Esophagus (tissue), 2 donors: ENCODE measurements at regions not wholly inside any gene's neighbourhood (a gene's known extent, or its start where the extent isn't known, plus 50 kb on each side); places are given as distances from the start of the nearest gene placed in this dataset.
A peak's percentile ranks its signal among the peaks of the same experiment; 100 is the strongest.

Experiments used
- H3K27ac ChIP-seq, 2 donors: one replicate each; pipeline ENCODE4 v1.5.1; 2013; ENCODE audit warnings: low read depth in 2 of 2, mild to moderate bottlenecking in 2 of 2, inconsistent platforms in 1 of 2, low read length in 1 of 2, moderate library complexity in 1 of 2
- H3K27me3 ChIP-seq, 2 donors: one replicate each; pipeline ENCODE4 v1.6.1; 2013; ENCODE audit warnings: low read length in 2 of 2, control low read depth in 1 of 2, mild to moderate bottlenecking in 1 of 2; ENCODE audit not compliant: insufficient read depth in 2 of 2, control insufficient read depth in 1 of 2
- H3K36me3 ChIP-seq, 2 donors: one replicate each; pipeline ENCODE4 v1.6.1; 2013; ENCODE audit warnings: low read length in 1 of 2; ENCODE audit not compliant: control insufficient read depth in 2 of 2, insufficient read depth in 2 of 2
- H3K4me1 ChIP-seq, 2 donors: one replicate each; pipeline ENCODE4 v1.6.1; 2013; ENCODE audit warnings: low read length in 1 of 2; ENCODE audit not compliant: control insufficient read depth in 2 of 2, insufficient read depth in 2 of 2
- H3K4me3 ChIP-seq, 2 donors: one replicate each; pipeline ENCODE4 v1.5.1; 2013; ENCODE audit warnings: low read length in 2 of 2, mild to moderate bottlenecking in 2 of 2, low read depth in 1 of 2, moderate library complexity in 1 of 2
- H3K9me3 ChIP-seq, 2 donors: one replicate each; pipeline ENCODE4 v1.6.1; 2013; ENCODE audit warnings: mild to moderate bottlenecking in 2 of 2, low read depth in 1 of 2, low read length in 1 of 2, moderate library complexity in 1 of 2; ENCODE audit not compliant: control insufficient read depth in 2 of 2, insufficient read depth in 1 of 2
- WGBS, 2 donors: extraction: QIAGEN DNeasy Blood & Tissue Kit; methylation state at CpG; one replicate each; pipeline ENCODE4 v1.1.7; 2013; 5-methylcytosine and 5-hydroxymethylcytosine counted together
- donor health status: healthy with polysubstance abuse.
- donor health status: Bipolar disorder and iron deficiency.

GRCh38 chr12:124411953-124412645 is 117.2 kb downstream of the RFLNA start:
- H3K27me3 ChIP-seq = no peaks in the 10 kb centered on the region
- H3K36me3 ChIP-seq = peaks cover 0 to 48% of the 10 kb centered on the region in 2 donors
- peaks cover 3 to 17% of the 10 kb centered on the region in 2 donors for H3K4me1 ChIP-seq
- no peak overlapping the region for H3K4me3 ChIP-seq
- H3K9me3 ChIP-seq = no peaks in the 10 kb centered on the region
- WGBS, 2 donors = 78 to 83% methylated on average over 22 of the region's 22 CpGs
- peak overlapping the region; percentile 48 to 62 for H3K27ac ChIP-seq

DNA sequence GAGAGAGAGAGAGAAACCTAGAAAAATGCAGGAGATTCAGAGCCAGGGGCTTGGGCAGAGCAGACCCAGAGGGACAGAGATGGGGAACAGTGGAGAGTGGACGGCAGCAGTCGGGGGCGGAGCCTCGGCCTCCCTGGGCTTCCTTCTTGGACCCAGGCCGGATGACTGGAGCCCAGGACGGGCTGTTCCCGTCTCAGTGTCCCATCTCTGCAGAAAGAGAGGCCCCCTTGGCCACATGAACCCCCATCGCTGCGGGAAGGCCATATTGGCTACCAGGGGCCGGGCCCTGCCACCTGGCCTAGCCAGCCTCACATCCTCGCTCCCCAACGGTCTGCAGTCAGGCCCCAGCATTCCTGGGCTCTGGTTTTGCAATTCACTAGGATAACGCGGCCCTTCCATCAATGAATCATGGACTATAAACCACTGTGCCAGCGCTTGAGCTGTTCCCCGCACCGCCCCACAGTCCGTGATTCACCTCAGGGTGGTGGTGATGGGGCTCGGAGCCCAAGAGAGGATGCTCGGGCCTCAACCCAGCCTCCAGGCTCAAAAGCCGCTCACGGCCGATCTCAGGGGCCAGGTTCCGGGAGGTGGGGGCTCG is 116.5 kb downstream of the RFLNA start:
- Histone ChIP-seq H3K4me3 (no peak overlapping the region), H3K36me3 (peaks cover 0 to 43% of the 10 kb centered on the region in 2 donors), H3K27ac (peak overlapping the region; percentile 48 to 62), H3K4me1 (peaks cover 3 to 17% of the 10 kb centered on the region in 2 donors), H3K27me3 (no peaks in the 10 kb centered on the region), H3K9me3 (no peaks in the 10 kb centered on the region)
- 62 to 78% methylated on average over 25 of the region's 25 CpGs for WGBS, 2 donors

DNA sequence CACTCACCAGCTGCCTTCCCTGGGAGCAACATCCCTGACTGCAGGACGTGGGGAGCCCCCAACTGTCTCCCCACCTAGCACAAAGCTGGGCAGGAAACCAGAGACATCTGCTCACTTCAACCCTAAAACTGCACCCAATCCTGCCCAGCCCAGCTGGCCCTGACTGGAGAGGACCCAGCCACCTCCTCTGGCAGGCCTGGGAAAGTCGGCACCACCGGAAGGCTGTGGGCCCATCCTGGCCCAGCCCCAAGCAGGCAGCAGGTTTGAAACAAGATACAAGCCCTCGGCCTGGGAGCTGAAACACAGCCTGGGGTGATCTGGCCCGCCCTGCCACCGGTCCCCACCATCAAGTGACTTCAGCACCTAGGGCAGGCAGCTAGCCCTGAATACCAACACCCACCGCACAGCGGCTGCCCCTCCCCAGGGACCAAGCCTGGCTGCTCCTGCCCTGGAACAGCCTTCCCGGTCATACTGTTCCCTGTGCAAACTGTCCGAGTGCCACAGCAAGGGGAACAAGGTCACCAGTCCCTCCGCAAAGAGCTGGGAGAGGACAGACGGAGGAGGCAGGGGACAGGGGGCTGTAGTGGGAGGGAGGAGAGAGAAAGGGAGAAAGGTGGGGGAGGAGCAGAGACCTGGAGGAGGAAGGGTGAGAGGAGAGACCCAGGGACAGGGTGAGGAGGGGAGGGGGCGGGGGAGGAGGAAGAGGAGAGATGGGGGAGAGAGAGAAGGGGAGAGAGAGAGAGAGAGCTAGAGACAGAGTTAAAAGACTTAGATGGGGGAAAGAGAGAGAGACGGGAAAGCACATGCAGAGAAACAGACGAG is 115.7 kb downstream of the RFLNA start:
- H3K4me3 ChIP-seq = no peak overlapping the region
- H3K27me3 ChIP-seq = no peaks in the 10 kb centered on the region
- H3K4me1 ChIP-seq = peaks cover 3 to 17% of the 10 kb centered on the region in 2 donors
- no peaks in the 10 kb centered on the region for H3K9me3 ChIP-seq
- peaks cover 0 to 45% of the 10 kb centered on the region in 2 donors for H3K36me3 ChIP-seq
- 64 to 70% methylated on average over 15 of the region's 15 CpGs for WGBS, 2 donors
- H3K27ac ChIP-seq = peak overlapping the region in 1 of 2 donors; percentile 28

- H3K4me1 ChIP-seq = peaks cover 2 to 20% of the 10 kb centered on the region in 2 donors
- no peak overlapping the region for H3K27ac ChIP-seq
- no peaks in the 10 kb centered on the region for H3K27me3 ChIP-seq
- WGBS, 2 donors = 79 to 83% methylated on average over 25 of the region's 25 CpGs
- H3K9me3 ChIP-seq = no peaks in the 10 kb centered on the region
- H3K36me3 ChIP-seq = peaks cover 0 to 42% of the 10 kb centered on the region in 2 donors
- no peak overlapping the region for H3K4me3 ChIP-seq
Observed at GRCh38 chr12:124408822-124409517, 114.1 kb downstream of the RFLNA start.

- Histone ChIP-seq H3K36me3 (peaks cover 0 to 32% of the 10 kb centered on the region in 2 donors), H3K27ac (no peak overlapping the region), H3K4me1 (peaks cover 0 to 18% of the 10 kb centered on the region in 2 donors), H3K27me3 (no peaks in the 10 kb centered on the region), H3K4me3 (no peak overlapping the region), H3K9me3 (no peaks in the 10 kb centered on the region)
- 96 to 97% methylated on average over 8 of the region's 8 CpGs for WGBS, 2 donors
Observed at GRCh38 chr12:124407074-124407473, 112.2 kb downstream of the RFLNA start.

DNA sequence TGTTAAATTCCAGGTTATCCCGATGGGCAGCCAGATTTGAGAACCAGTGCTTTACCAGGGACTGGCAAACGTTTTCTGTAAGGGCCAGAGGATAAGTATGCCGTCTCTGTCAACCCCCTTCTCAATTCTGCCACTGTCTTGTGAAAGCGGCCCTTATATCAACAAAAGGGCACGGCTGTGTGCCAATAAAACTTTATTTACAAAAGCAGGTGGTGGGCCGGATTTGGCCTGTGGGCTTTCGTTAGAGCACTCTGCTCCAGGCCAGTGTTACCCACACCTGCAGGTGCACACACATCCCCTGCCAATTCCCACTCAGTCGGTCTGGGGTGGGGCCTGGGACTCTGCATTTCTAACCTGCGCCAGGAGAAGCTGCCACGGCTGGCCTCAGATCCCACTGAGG is 111.2 kb downstream of the RFLNA start:
- WGBS, 2 donors = 89 to 90% methylated on average over 10 of the region's 10 CpGs
- Histone ChIP-seq H3K27ac (no peak overlapping the region), H3K36me3 (peaks cover 0 to 34% of the 10 kb centered on the region in 2 donors), H3K4me3 (no peak overlapping the region), H3K9me3 (no peaks in the 10 kb centered on the region), H3K27me3 (no peaks in the 10 kb centered on the region), H3K4me1 (peaks cover 0 to 12% of the 10 kb centered on the region in 2 donors)

DNA sequence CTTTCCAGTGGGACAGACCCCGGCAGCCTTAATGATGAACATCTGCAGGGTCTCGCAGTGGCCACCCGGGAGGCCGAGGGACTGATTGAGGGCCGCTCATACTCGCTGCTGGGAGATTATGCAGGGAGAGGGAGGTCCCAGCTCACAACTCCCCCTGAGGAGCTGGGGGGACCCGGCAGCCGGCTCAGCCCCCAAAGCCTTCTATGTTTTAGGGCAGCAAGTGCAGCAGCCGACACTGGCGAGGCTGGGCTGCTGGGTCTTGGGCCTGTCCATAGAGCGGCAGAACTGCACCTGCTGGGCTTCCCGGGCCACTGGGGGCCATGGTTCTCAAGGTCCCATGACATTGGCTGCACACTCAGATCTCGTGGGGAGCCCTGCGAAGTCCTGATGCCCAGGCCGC is 110.7 kb downstream of the RFLNA start:
- Histone ChIP-seq H3K27ac (no peak overlapping the region), H3K36me3 (peaks cover 3 to 35% of the 10 kb centered on the region in 2 donors), H3K27me3 (no peaks in the 10 kb centered on the region), H3K4me3 (no peak overlapping the region), H3K4me1 (peaks cover 0 to 11% of the 10 kb centered on the region in 2 donors), H3K9me3 (no peaks in the 10 kb centered on the region)
- 82% methylated on average over 15 of the region's 15 CpGs for WGBS, 2 donors

DNA sequence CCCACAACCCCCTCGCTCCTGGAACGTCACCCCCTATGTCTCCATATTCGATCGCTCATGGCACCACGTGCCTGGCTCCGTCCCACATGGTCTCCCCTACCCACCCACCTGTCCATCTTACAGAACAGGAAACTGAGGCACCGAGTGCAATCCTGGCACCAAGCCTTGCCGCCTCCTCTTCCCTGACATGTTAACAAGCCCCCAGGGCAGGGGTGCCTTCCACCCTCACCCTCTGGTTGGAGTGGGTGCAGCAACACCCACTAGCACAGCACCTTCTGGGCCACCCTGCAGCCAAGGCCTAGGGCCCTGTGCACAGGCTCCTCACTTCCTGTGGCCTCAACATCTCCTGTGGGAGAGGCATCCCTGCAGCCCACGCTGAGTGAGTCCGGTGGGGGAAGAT is 110.3 kb downstream of the RFLNA start:
- H3K9me3 ChIP-seq = no peaks in the 10 kb centered on the region
- peaks cover 4 to 35% of the 10 kb centered on the region in 2 donors for H3K36me3 ChIP-seq
- no peak overlapping the region for H3K4me3 ChIP-seq
- WGBS, 2 donors = 86% methylated on average over 10 of the region's 10 CpGs
- H3K4me1 ChIP-seq = peaks cover 0 to 7% of the 10 kb centered on the region in 2 donors
- H3K27ac ChIP-seq = no peak overlapping the region
- no peaks in the 10 kb centered on the region for H3K27me3 ChIP-seq

- 54 to 65% methylated on average over 17 of the region's 17 CpGs for WGBS, 2 donors
- Histone ChIP-seq H3K27me3 (no peaks in the 10 kb centered on the region), H3K36me3 (peaks cover 4 to 29% of the 10 kb centered on the region in 2 donors), H3K4me1 (peaks cover 0 to 5% of the 10 kb centered on the region in 2 donors), H3K9me3 (no peaks in the 10 kb centered on the region), H3K27ac (peak overlapping the region in 1 of 2 donors; percentile 54), H3K4me3 (no peak overlapping the region)
Observed at GRCh38 chr12:124404162-124404784, 109.4 kb downstream of the RFLNA start.
